Ovary (tissue), 7 donors: ENCODE measurements at regions not wholly inside any gene's neighbourhood (a gene's known extent, or its start where the extent isn't known, plus 50 kb on each side); places are given as distances from the start of the nearest gene placed in this dataset.

Experiments used
- DNase-seq, 5 donors: peaks; one replicate each; pipeline ENCODE4 v3.0.0-alpha.2; 2019 to 2020
- H3K27ac ChIP-seq, 2 donors: fragments of 200-600 bp; one replicate each; pipeline versions ENCODE4 v1.5.1 to v1.8.0; 2019 to 2022
- H3K27me3 ChIP-seq: fragments of 200-600 bp; one replicate; pipeline ENCODE4 v1.8.0; 2022
- H3K36me3 ChIP-seq: fragments of 200-600 bp; sonication (generic); one replicate; pipeline ENCODE4 v1.5.1; 2019
- H3K4me1 ChIP-seq: one replicate; pipeline ENCODE4 v1.8.1; 2013; ENCODE audit warnings: mild to moderate bottlenecking, moderate library complexity; ENCODE audit not compliant: insufficient read depth
- H3K4me3 ChIP-seq: fragments of 200-600 bp; sonication (generic); one replicate; pipeline ENCODE4 v1.5.1; 2017
- H3K9me3 ChIP-seq, 2 donors: fragments of 200-600 bp in 1 of 2; sonication (generic) in 1 of 2; one replicate each; pipeline versions ENCODE4 v1.5.1 to v1.8.1; 2013 to 2019; ENCODE audit warnings: mild to moderate bottlenecking in 1 of 2, moderate library complexity in 1 of 2
- CTCF ChIP-seq, 3 donors: fragments of 450-650 bp in 2 of 3; fragments of 200-600 bp in 1 of 3; IDR thresholded peaks; one replicate each; pipeline versions ENCODE4 v1.5.1 to v1.8.0; 2016 to 2022; ENCODE audit warnings: antibody characterized with exemption in 3 of 3, mild to moderate bottlenecking in 1 of 3
- EP300 ChIP-seq: sonication (generic); formaldehyde crosslinking; IDR thresholded peaks from one replicate; pipeline ENCODE4 v1.6.1; 2017; ENCODE audit warnings: antibody characterized with exemption
- POLR2A ChIP-seq: fragments of 450-650 bp; IDR thresholded peaks from one replicate; pipeline ENCODE4 v1.6.1; 2017; ENCODE audit warnings: antibody characterized with exemption, mild to moderate bottlenecking, moderate library complexity
- WGBS, 3 donors: extraction: QIAGEN DNeasy Blood & Tissue Kit in 1 of 3; methylation state at CpG; one replicate each; pipeline versions ENCODE4 v1.1.5 to v1.1.7; 2013 to 2017; 5-methylcytosine and 5-hydroxymethylcytosine counted together
- intact Hi-C, 4 donors: fragments of 100-400 bp; cut with DNase I; formaldehyde crosslinking; loops; one replicate each; pipeline versions ENCODE4 v1.11.0 to v1.15.1; 2022 to 2023
- donor health status: DM: no; HTN: no; CAD: no; lungs with moderate emphysema.
- donor health status: DM: no; HTN: no; CAD: no.
- donor health status: Bipolar disorder and iron deficiency.
- donor health status: DM: no; HTN: no; CAD: no.
- donor health status: DM: yes; HTN: yes; CAD: no.

- Histone ChIP-seq H3K4me1 (no peaks in the 10 kb centered on the region), H3K36me3 (no peaks in the 10 kb centered on the region), H3K27me3 (no peaks in the 10 kb centered on the region), H3K9me3 (no peaks in the 10 kb centered on the region), H3K4me3 (no peak overlapping the region), H3K27ac (no peak overlapping the region)
- no peak for TF ChIP-seq EP300
- TF ChIP-seq POLR2A: no peak
- TF ChIP-seq CTCF (IDR thresholded peaks at IDR 0.05): no peak
- DNase-seq: no peak
- WGBS, 3 donors: 82 to 87% (median 87%) methylated on average over 2 of the region's 2 CpGs
- intact Hi-C loops: loop anchor here in 1 of 4 donors (5.0 kb wide), 1 partner anchor 269 kb away; no protein-coding TSS in a partner anchor
Observed at GRCh38 chr10:123506455-123506854, 159.7 kb upstream of the GPR26 start.

GRCh38 chr10:123507298-123507697 lies 158.9 kb upstream of the GPR26 start:
- no peak for DNase-seq
- H3K9me3 ChIP-seq: no peaks in the 10 kb centered on the region
- intact Hi-C loops: loop anchor here in 1 of 4 donors (5.0 kb wide), 1 partner anchor 270 kb away; no protein-coding TSS in a partner anchor
- H3K27ac ChIP-seq: no peak overlapping the region
- 46 to 60% (median 52%) methylated on average over 1 of the region's 1 CpG for whole genome bisulfite sequencing, 3 donors
- H3K27me3 ChIP-seq: no peaks in the 10 kb centered on the region
- TF ChIP-seq POLR2A: no peak
- TF ChIP-seq CTCF (IDR thresholded peaks at IDR 0.05): no peak
- no peak for TF ChIP-seq EP300
- H3K36me3 ChIP-seq: no peaks in the 10 kb centered on the region
- H3K4me3 ChIP-seq: no peak overlapping the region
- H3K4me1 ChIP-seq: no peaks in the 10 kb centered on the region

- 83 to 97% (median 95%) methylated on average over 2 of the region's 2 CpGs for WGBS, 3 donors
- H3K36me3 ChIP-seq: no peaks in the 10 kb centered on the region
- no peaks in the 10 kb centered on the region for H3K4me1 ChIP-seq
- intact Hi-C loops: loop anchor here in 1 of 4 donors (5.0 kb wide), 1 partner anchor 272 kb away; no protein-coding TSS in a partner anchor
- no peaks in the 10 kb centered on the region for H3K27me3 ChIP-seq
- H3K9me3 ChIP-seq: no peaks in the 10 kb centered on the region
- TF ChIP-seq EP300 (no peak), POLR2A (no peak), CTCF (IDR thresholded peaks at IDR 0.05) (no peak)
- no peak overlapping the region for H3K4me3 ChIP-seq
- H3K27ac ChIP-seq: no peak overlapping the region
- DNase-seq: no peak
Observed at GRCh38 chr10:123509338-123509737, 156.8 kb upstream of the GPR26 start.

- no peak for TF ChIP-seq EP300
- TF ChIP-seq POLR2A: no peak
- TF ChIP-seq CTCF (IDR thresholded peaks at IDR 0.05): no peak
- WGBS, 3 donors: 10 to 23% (median 16%) methylated on average over 16 of the region's 16 CpGs
- no peaks in the 10 kb centered on the region for H3K27me3 ChIP-seq
- no peak for DNase-seq
- intact Hi-C loops: no loop called here
- no peaks in the 10 kb centered on the region for H3K36me3 ChIP-seq
- no peaks in the 10 kb centered on the region for H3K4me1 ChIP-seq
- no peak overlapping the region for H3K27ac ChIP-seq
- no peaks in the 10 kb centered on the region for H3K9me3 ChIP-seq
- no peak overlapping the region for H3K4me3 ChIP-seq
Observed at GRCh38 chr10:123512901-123513775, 153.0 kb upstream of the GPR26 start.
